GM12872 (cell line): ENCODE measurements at regions not wholly inside any gene's neighbourhood (a gene's known extent, or its start where the extent isn't known, plus 50 kb on each side); places are given as distances from the start of the nearest gene placed in this dataset.

Experiments
- CTCF ChIP-seq: IDR thresholded peaks from 3 replicates; pipeline ENCODE4 v1.5.1; 2011; ENCODE audit warnings: low read depth, mild to moderate bottlenecking, low read length, moderate library complexity; ENCODE audit not compliant: insufficient read depth

- TF ChIP-seq CTCF, result no peak
Measured at GRCh38 chr5:148880197-148880596, 53.8 kb downstream of the ADRB2 start.

- TF ChIP-seq CTCF, result no peak
Measured at GRCh38 chr5:148880696-148881095, 54.3 kb downstream of the ADRB2 start.

GRCh38 chr5:148882332-148882731 is 55.9 kb downstream of the ADRB2 start:
- no peak for TF ChIP-seq CTCF

- no peak for TF ChIP-seq CTCF
Measured at GRCh38 chr5:148884339-148885020, 58.1 kb downstream of the ADRB2 start.

GRCh38 chr5:148887123-148887881 is 60.9 kb downstream of the ADRB2 start:
- no peak for TF ChIP-seq CTCF

- no peak for TF ChIP-seq CTCF
Measured at GRCh38 chr5:148897842-148898241, 71.4 kb downstream of the ADRB2 start.

- TF ChIP-seq CTCF, result no peak
Measured at GRCh38 chr5:148898413-148899075, 72.1 kb downstream of the ADRB2 start.
